ENCODE measurements at regions not wholly inside any gene's neighbourhood (a gene's known extent, or its start where the extent isn't known, plus 50 kb on each side); places are given as distances from the start of the nearest gene placed in this dataset.

GRCh38 chr10:106032450-106033002 is 1132.0 kb downstream of the SORCS1 start (continued):
- no peak for TF ChIP-seq TCF12 (IDR thresholded peaks at IDR 0.05; ENCODE audit: low read depth, low read length)
